ENCODE measurements at regions not wholly inside any gene's neighbourhood (a gene's known extent, or its start where the extent isn't known, plus 50 kb on each side); places are given as distances from the start of the nearest gene placed in this dataset.
"Not testable (repeated sequence)": the region's sequence is repeated elsewhere in the genome, so short reads cannot be mapped to it uniquely, and the experiment has no call there.

DNA sequence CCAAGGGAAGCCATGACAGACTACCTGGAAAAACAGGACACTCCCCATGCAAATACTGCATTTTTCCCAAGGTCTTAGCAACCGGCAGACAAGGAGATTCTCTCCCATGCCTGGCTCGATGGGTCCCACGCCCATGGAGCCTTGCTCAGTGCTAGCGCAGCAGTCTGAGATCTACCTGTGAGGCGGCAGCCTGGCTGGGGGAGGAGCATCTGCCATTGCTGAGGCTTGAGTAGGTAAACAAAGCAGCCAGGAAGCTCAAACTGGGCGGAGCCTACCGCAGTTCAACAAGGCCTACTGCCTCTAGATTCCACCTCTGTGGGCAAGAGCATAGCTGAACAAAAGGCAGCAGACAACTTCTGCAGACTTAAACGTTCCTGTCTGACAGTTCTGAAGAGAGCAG is 1417.2 kb downstream of the FSTL5 start:
- not testable (repeated sequence) for DNase-seq

DNA sequence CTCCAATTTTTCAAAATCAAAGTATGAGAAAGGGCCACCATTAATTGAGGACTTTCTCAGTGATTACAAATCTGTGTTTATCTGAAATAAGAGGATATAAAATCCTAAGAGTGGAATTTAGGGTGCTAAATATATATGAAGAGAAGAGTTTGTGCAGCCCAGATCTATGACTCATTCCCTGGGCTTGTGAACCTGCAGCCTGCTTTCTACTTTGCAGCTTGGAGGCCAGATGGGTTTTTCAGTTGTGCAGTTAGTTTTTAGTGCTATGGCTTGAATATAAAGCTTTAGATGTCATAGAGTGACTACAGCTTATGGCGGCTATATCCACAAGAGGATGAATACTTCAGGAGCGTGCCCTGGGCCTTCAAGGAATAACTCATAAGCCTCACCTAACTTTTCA is 1391.1 kb downstream of the FSTL5 start:
- DNase-seq: no peak

- DNase-seq: no peak
Measured at GRCh38 chr4:160795216-160795615, 1368.6 kb downstream of the FSTL5 start.

DNA sequence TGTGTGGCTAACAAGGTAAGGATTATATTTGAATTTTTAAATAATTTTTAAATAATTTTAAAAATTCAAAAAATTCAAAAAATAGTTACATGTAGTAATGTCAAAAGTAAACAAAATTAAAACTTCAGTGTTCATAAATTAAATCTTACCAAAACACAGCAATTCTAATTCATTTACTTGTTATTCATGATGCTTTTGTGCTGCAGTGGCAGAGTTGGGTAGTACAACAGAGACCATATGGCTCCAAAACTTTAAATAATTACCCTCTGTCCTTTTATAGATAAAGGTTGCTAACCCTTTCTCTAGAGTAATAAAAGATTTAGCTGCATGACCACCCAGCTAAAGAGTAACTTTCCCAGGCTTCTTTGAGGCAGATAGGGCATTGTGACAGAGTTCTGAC is 1355.6 kb downstream of the FSTL5 start:
- DNase-seq: no peak

DNA sequence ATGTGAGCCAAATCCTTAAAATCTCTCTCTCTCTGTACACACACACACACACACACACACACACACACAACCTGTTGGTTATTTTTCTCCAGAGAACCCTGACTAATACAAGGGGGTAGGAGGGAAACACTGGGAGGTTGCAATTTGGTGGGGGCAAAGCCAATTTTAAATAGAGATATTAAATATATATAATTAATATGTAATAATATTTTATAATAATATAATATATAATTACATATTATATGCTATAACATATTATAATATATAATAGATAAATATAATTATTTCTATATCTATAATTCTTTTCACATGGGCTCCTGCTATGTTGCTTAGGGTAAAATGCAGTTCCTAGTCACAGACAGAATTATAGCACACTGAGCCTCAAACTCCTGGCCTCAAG is 1354.2 kb downstream of the FSTL5 start:
- DNase-seq: no peak

GRCh38 chr4:160810424-160810823 is 1353.4 kb downstream of the FSTL5 start:
- DNase-seq: no peak

GRCh38 chr4:160810941-160811340 is 1352.9 kb downstream of the FSTL5 start:
- no peak for DNase-seq

GRCh38 chr4:160811956-160812355 is 1351.8 kb downstream of the FSTL5 start:
- DNase-seq: no peak

GRCh38 chr4:160814726-160815125 is 1349.1 kb downstream of the FSTL5 start:
- no peak for DNase-seq

DNA sequence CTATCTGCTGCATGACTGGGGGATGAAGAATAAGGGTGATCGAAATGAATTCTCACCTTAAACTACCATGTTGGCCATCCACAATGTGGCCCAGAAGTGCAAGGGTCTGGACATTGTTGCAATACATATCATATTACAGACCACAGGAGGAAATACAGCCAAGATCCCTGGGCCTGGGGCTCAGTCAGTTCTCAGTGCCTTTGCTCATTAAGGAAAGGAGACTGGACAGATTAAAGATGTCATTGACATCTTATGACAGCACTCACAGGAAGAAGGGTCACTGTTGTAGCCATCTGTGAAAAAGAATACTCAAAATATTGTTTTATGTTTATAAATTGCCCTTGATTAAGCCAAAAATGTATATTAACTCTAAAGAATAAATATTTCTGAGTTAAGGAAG is 1345.2 kb downstream of the FSTL5 start:
- no peak for DNase-seq

DNA sequence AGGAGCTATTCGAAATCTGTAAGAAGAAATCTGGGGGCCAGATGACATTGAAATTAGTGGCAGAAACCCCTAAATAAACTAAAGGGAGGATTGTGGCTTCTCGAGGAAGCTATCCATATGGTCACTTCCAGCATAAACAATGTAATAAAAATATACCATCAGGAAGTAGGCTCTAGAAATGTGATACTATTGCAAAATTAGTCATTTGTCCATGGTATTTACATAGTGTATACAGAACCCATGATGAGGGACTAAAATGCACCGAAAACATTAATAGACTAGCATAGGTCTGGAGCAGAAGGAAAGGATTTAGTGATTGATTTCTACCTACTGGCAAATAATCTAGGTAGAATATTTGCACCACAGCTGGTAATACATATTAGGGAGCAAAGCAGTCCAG is 1344.0 kb downstream of the FSTL5 start:
- DNase-seq: no peak

GRCh38 chr4:160824481-160824880 is 1339.3 kb downstream of the FSTL5 start:
- DNase-seq: no peak

DNA sequence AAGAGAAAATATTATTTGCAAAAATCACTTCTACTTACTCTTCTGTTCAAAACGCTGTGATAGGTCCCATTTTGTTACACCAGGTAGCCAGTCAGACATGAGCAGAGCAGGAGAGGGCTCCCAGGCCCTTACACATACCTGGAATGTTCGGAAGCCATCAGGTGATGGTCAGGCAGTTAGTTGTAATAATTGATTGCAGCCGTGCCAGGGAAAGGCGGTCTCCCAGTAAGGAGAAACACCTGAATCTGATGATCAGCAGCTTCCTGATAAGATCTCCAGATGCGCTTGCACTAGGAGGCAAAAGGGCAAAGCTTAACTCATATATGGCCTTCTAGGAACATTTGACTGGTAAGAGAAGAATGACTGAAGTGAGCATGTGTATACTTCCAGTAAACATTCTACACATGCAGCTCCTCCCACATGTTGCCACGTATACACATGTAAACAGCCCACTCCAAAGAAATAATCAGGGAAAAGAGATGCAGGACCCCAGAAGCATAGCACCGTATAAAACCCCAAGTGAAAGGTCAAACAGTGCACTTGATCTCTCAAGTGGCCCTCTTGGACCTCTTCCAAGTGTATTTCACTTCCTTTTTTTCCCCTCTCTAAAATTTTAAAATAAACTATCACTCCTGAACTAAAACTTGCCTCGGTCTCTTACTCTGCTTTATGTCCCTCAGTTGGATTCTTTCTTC is 1338.0 kb downstream of the FSTL5 start:
- no peak for DNase-seq

DNA sequence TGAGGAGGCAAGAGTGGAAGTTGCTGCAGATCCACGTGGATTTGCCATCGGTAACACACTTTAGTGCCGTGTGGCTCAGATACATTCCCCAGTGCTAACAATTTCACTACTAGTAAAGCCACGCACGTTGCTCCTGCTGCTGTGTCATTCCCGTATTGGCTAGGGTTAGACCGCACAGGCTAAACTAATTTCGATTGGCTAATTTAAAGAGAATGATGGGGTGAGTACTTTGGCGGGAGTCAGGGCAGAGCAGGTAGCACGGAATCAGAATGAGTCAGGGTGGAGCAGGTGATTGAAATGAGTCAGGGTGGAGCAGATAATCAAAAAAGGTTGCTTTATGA is 1337.5 kb downstream of the FSTL5 start:
- DNase-seq: no peak

DNA sequence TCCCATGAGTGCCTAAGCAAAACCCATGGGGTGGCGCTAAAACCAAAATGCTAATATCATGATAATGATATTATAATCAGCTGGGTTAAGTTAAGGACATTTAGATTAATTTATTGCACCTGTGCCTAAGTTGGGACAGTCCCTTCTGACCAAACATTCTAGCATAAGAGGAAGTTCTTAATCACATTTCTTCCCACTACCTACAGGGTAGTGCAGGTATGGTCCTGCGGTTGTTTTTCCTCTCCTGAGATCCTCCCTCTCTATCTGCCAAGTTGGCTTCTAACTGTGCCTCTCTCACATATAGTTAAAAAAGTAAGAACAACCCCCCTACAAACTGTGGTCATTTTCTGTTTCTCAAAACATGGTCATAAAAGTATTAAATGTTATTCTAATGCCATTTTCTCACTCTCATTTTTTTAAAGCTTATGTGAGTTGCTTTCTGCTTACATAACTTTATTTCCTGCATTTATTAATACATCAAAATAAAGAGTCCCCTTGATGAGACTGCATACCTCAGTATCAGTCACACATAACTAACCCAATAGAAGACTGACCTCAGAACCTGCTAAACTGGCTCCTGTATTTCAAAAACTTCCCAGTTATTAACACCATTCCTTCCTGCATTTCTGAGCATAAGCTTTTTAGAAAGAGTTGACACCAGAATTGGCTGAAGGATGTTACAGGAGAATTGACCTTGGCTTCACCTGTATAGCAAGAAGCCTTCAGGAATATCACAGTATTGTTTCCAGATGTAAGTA is 1332.5 kb downstream of the FSTL5 start:
- DNase-seq: no peak

DNA sequence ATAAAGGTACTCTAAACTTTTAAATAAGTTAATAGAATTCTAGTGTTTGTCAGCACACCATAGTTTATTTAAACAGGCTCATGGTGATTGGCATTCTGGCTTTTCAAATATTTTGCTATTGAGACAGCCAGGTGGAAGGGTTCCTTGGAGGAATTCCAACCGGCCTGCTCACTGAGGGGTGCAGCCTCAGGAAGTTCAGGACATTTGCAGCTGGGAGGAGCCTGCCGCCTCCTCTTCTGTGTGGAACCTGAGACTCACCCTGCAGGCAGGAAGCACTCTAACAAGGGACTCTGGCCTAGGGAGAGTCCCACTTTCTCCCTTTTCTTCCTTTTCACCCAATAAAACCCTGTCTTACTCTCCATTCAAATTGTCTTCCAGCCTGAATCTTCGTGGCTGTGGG is 1328.0 kb downstream of the FSTL5 start:
- no peak for DNase-seq

DNA sequence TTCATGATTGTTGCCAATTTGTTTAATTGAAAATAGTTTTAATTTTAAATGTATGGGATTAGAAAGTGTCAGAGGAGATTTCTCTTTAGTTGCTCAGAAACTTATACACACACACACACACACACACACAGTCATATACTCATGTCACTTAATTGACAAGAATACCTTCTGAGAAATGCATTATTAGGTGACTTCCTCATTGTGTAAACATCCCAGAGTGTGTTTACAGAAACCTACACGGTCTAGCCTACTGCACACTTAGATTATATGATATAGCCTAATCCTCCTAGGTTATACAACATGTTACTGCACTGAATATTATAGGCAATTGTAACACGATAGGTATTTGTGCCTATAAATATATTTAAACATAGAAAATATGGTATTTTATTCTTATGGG is 1327.4 kb downstream of the FSTL5 start:
- no peak for DNase-seq

- DNase-seq: no peak
Measured at GRCh38 chr4:160846121-160846520, 1317.7 kb downstream of the FSTL5 start.

- no peak for DNase-seq
Measured at GRCh38 chr4:160847228-160847627, 1316.6 kb downstream of the FSTL5 start.

GRCh38 chr4:160848489-160848888 is 1315.3 kb downstream of the FSTL5 start:
- no peak for DNase-seq

DNA sequence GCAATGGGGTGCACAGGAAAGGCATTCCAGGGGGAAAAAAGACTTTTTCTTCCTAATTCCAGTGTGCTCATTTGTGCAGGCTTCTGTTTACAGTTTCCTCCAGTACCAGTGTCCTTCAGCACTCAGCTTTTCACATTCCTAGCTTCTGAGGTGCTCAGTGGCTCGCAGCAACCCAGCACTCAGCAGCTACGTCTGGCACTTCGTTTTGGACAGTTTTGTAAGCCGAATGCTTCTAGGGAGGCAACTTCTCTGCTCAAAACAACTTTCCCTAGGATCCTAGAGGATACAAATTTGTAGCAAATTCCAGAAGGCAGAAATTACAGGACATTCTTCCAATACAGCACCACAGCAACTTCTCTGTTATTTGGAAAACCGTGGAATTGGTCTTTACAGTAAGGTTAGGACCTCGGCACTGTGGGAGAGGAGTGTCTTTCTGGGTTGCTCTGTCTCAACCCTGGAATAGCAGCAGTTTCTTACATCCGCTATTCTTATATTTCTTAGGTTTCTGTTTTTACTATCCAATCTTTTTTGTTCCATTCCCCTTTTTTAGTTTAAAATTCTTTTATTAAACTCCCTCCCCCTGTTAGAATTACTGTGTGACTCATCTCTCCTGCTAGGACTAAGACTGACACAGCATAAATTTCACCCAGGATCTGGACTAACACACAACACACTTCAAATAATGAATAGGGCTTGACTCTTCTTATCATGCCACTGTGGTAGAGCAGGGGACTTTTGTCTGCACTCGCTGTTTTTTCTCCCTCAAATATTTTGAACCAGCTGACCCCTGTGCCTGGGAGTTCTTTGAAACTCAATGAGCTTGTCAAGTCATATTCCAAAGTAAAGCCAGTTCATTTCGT is 1314.7 kb downstream of the FSTL5 start:
- DNase-seq: no peak

GRCh38 chr4:160864253-160864652 is 1299.5 kb downstream of the FSTL5 start:
- no peak for DNase-seq

GRCh38 chr4:160869899-160870298 is 1293.9 kb downstream of the FSTL5 start:
- DNase-seq: no peak

DNA sequence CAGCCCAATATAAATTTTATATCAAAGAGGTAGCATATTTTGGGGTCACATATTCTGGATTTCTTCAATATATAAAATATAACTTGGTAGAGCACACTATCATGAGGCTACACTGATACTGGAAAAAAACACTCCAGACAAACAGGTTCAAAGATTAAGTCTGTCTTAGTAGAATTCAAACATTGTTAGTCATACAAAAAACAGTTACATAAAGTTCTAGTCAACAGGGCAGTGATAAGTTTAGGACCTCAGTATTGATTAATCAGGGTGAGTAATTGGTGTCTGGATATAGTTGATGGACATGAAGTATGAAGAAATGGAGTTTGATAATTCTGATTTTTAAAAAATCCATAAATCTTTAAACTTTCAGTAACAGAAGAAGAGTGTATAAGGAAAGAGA is 1291.3 kb downstream of the FSTL5 start:
- DNase-seq: no peak
